Fibroblast of pulmonary artery (primary cell): ENCODE measurements at regions not wholly inside any gene's neighbourhood (a gene's known extent, or its start where the extent isn't known, plus 50 kb on each side); places are given as distances from the start of the nearest gene placed in this dataset.

Experiments
- DNase-seq: peaks from one replicate; pipeline ENCODE4 v3.0.0-alpha.2; 2010; ENCODE audit warnings: low read depth
- H3K4me3 ChIP-seq: replicated peaks from 2 replicates; pipeline ENCODE4 v1.5.1; 2011; ENCODE audit warnings: low read depth, mild to moderate bottlenecking, control low read depth, low read length, moderate library complexity
- CTCF ChIP-seq: IDR thresholded peaks from 2 replicates; pipeline ENCODE4 v1.5.1; 2011; ENCODE audit warnings: mild to moderate bottlenecking, control low read depth, low read length, inconsistent platforms; ENCODE audit errors: missing control alignments

GRCh38 chr10:53009961-53010907 lies 237.7 kb upstream of the MBL2 start:
- no peak for DNase-seq
- H3K4me3 ChIP-seq = no peak overlapping the region
- TF ChIP-seq CTCF = no peak

- DNase-seq = no peak
- TF ChIP-seq CTCF = no peak
- H3K4me3 ChIP-seq = no peak overlapping the region
These were observed 234.9 kb upstream of the MBL2 start for GRCh38 chr10:53007527-53007842.

GRCh38 chr10:53006663-53007526 lies 234.3 kb upstream of the MBL2 start:
- no peak for TF ChIP-seq CTCF
- DNase-seq = no peak
- H3K4me3 ChIP-seq = no peak overlapping the region

- no peak for DNase-seq
- H3K4me3 ChIP-seq = no peak overlapping the region
- no peak for TF ChIP-seq CTCF
These were observed 233.2 kb upstream of the MBL2 start for GRCh38 chr10:53005612-53006345.

- no peak overlapping the region for H3K4me3 ChIP-seq
- no peak for DNase-seq
- TF ChIP-seq CTCF = no peak
These were observed 230.5 kb upstream of the MBL2 start for GRCh38 chr10:53003094-53003493.

- no peak for TF ChIP-seq CTCF
- no peak overlapping the region for H3K4me3 ChIP-seq
- no peak for DNase-seq
These were observed 227.1 kb upstream of the MBL2 start for GRCh38 chr10:52999681-53000080.
